SK-MEL-5 (cell line): ENCODE measurements at regions not wholly inside any gene's neighbourhood (a gene's known extent, or its start where the extent isn't known, plus 50 kb on each side); places are given as distances from the start of the nearest gene placed in this dataset.
"Not testable (repeated sequence)": the region's sequence is repeated elsewhere in the genome, so short reads cannot be mapped to it uniquely, and the experiment has no call there.

ENCODE experiments used
- DNase-seq: peaks from one replicate; pipeline ENCODE4 v3.0.0-alpha.2; 2016; ENCODE audit warnings: low read depth, low spot score
- in situ Hi-C: cut with HindIII; loops from 2 replicates; pipeline ENCODE4 v1.10.0; 2016; ENCODE audit warnings: low sequenced_read_pairs, high pct_unique_total_duplicates, low pct_unique_long_range_greater_than_20kb

DNA sequence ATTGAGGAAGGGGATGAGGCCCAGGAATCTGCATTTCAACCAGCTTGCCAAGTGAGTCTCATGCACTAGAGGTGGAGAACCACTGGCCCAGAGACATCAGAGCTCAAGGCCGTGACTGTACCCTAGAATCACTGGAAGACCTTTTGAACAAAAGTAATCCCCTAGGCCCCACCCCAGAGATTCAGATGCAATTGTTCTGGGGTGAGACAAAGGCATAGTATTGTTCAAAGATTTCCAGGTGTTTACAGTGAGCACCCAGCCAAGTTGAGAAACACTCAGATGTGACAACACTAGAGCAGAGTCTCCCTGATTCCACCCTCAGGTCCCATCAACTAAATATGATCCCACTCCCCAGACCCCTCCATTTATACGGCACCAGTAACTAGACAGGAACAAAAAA lies 290.3 kb upstream of the TLE3 start:
- DNase-seq: no peak
- in situ Hi-C loops: no loop called here

- no peak for DNase-seq
- in situ Hi-C loops: no loop called here
Measured at GRCh38 chr15:70387081-70387480, 289.4 kb upstream of the TLE3 start.

DNA sequence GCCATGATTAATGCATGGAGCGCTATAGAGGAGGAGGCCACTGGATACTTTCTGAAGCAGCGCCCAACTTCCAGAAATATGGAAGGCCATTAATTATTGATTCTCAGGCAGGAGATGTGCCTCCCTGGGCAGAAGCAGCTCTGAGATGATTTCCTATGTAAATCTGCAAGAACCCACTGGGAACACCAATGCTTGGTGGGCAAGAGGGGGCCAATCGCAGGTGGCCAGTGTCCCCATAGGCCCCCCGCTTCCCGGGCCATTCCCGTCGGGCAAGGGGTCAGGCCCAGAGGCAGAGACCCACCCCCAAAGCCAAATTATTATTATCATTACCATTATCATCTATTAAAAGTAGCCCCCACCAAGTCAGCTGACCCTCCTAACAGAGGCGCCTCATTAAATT lies 288.0 kb upstream of the TLE3 start:
- in situ Hi-C loops: no loop called here
- no peak for DNase-seq

DNA sequence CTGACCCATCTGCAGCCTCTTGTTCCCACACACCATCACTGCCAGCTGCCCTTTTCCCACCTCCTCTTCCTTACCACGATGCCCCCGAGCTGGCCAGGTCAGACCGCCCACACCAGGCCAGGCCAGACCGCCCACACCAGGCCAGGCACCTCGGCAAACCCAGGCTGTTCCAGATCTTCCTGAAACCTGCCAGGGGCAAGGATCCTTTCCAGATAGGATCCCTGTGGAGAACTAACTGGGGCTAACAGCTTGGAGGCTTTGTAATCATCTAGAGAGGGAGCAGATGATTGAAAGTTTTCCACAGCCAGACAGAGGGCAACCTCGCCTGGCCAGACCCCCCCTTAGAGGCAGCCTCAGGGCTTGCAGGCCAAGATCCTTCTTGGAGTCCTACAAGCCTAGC lies 287.3 kb upstream of the TLE3 start:
- in situ Hi-C loops: no loop called here

DNA sequence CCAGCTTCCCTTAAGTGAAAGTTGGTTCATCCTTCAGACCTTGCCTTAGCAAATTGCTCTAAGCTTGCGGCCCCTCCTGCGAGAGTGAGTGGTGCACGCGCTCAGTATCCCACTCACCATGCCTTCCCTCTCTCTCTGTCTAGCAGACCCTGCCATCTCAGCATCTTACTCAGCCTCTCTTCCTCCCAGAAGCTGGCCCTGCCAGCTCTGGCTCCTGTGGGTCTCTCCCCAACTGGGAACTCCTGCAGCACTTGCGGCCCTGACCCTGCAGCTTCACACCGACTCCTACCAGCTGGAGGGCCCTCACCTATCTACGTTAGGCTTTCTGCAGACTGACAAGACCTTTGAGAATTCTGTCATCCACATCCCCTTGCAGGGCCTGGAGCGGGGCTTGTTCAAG lies 286.1 kb upstream of the TLE3 start:
- in situ Hi-C loops: no loop called here

More for the DNA sequence above, 287.3 kb upstream of the TLE3 start:
- DNase-seq: no peak

GRCh38 chr15:70382762-70383458 lies 285.2 kb upstream of the TLE3 start:
- DNase-seq: no peak
- in situ Hi-C loops: no loop called here

More for the DNA sequence above, 286.1 kb upstream of the TLE3 start:
- no peak for DNase-seq

GRCh38 chr15:70382009-70382749 lies 284.5 kb upstream of the TLE3 start:
- DNase-seq: no peak
- in situ Hi-C loops: no loop called here

GRCh38 chr15:70379938-70380883 lies 282.5 kb upstream of the TLE3 start:
- DNase-seq: no peak

GRCh38 chr15:70379134-70379533 lies 281.4 kb upstream of the TLE3 start:
- in situ Hi-C loops: no loop called here

More at GRCh38 chr15:70379938-70380883, 282.5 kb upstream of the TLE3 start:
- in situ Hi-C loops: no loop called here

DNA sequence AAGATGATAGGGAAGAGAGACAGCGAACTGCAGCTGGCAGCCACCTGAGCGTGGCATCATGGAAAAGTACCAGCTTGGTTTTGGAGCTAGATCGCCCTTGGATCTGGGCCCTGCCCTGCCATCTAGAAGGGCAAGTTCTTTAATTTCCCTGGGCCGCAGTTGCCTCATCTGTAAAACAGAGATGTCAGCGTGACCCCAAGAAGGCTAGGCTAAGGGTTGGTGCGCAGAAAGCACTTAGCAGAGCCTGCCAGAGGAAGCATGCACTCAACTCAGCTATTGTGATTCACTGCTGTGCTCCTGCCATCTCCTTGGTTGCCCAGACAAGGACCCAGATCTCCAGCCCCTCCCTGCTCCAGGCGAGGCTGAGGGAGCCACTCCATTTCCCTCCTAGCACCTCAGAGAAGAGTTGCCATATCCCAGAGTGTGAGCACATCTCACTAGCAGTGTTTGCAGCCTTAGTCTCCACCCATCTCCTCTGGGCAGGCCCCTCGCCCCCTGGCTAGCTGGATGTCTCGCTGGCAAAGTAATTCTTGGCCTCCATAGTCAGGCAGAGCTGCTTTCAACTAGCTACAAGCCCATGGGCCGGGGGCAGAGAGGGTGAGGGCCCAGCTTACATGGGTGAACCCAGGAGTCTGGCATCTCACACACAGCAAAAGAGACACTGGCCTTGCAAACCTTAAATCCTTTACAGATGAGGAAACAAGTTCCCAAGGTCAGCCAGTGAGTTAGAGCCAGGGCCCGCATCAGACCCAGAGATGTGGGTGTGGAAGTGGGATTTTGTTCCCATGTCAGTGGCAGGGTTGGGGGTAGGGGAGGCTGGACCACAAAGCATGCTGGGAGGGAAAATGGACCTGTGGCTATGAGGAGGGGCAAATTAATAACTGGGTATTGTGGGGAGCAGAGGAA lies 280.7 kb upstream of the TLE3 start:
- no peak for DNase-seq
- in situ Hi-C loops: no loop called here

More at GRCh38 chr15:70379134-70379533, 281.4 kb upstream of the TLE3 start:
- DNase-seq: no peak

- in situ Hi-C loops: no loop called here
- no peak for DNase-seq
Measured at GRCh38 chr15:70376929-70377691, 279.4 kb upstream of the TLE3 start.

DNA sequence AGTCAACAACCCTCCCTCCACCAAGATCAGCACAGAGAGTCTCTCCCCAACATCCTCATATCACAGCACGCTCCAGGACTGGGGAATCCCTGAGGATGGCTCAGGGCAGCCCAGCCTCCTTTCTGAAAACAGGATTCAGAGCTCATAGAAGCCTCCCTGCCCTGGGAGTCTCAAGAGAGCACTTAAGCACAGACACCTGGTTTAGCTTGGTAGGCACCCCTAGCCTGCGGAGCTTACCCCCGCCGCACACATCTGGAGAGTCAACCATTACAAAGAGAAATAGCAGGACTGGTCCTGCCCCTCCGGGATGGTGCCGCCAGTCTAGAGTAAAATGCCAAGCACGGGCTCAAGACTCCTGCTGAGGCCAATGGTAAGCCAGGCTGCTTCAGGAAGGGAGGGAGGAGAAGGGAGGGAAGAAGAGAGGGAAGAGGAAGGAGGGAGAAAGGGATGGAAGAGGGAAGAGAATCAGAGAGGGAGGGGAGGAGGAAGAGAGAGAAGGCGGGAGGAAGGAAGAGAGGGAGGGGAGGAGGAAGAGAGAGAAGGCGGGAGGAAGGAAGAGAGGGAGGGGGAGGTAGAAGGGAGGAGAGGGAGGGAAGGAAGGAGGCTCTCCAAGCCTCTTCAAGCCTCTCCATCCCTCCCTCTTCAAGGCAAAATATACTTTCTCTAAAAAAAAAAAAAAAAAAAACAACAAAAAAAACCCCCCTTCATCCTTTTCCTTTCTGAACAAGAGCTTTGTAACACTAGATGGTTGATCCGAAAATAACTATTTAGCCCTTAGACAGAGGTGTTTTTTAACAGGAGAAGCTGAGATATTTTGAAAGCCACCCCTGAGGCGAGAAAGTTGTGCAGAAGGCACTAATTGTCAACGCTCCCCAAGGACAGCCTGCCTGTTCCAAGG lies 278.6 kb upstream of the TLE3 start:
- in situ Hi-C loops: no loop called here
- no peak for DNase-seq

GRCh38 chr15:70375586-70375985 lies 277.9 kb upstream of the TLE3 start:
- in situ Hi-C loops: no loop called here
- no peak for DNase-seq

GRCh38 chr15:70375006-70375431 lies 277.3 kb upstream of the TLE3 start:
- DNase-seq: no peak
- in situ Hi-C loops: no loop called here

DNA sequence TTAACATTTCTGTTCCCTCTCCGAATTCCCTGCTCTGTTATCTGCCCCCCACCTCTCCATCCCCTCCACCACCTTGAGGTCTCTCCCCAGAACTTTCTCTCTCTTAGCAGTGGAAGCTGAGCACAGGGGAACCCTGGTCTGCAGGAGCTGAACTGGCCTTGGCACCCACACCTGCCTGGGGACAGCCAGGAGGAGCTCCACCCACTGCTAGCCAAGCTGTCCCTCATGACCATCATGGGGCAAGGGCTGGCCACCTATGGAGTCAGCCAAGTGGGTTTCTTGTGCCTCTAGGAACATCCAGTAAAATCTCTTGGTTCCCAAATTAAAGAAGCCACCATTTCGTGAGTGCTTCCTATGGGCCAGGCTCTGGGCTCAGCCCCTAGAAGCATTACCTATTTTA lies 276.4 kb upstream of the TLE3 start:
- in situ Hi-C loops: no loop called here
- no peak for DNase-seq

DNA sequence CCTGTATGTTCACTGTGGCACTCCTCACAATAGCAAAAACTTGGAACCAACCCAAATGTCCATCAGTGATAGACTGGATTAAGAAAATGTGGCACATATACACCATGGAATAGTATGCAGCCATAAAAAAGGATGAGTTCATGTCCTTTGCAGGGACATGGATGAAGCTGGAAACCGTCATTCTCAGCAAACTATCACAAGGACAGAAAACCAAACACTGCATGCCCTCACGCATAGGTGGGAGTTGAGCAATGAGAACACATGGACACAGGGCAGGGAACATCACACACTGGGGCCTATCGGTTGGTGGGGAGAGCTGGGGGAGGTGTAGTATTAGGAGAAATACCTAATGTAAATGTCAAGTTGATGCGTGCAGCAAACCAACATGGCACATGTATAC lies 275.7 kb upstream of the TLE3 start:
- in situ Hi-C loops, DNase-seq: not testable (repeated sequence)
